Activated T-cell treated with anti-CD3 and anti-CD28 coated beads, Interleukin-2, amount 50 U/mL, for 72 hours (primary cell): ENCODE measurements at regions not wholly inside any gene's neighbourhood (a gene's known extent, or its start where the extent isn't known, plus 50 kb on each side); places are given as distances from the start of the nearest gene placed in this dataset.
"Not testable (repeated sequence)": the region's sequence is repeated elsewhere in the genome, so short reads cannot be mapped to it uniquely, and the experiment has no call there.

Experiments used
- ATAC-seq, 2 donors: fragments of 150-1000 bp; cut with Tn5 transposase; replicated peaks in 1 of 2; 2 replicates each; pipeline ENCODE4 v1.10.0; 2021; ENCODE audit warnings: moderate library complexity in 2 of 2, mild to moderate bottlenecking in 1 of 2
- DNase-seq, 2 donors: peaks; one replicate each; pipeline ENCODE4 v3.0.0; 2021 to 2022; ENCODE audit warnings: mixed read lengths in 1 of 2
- H3K27ac Mint-ChIP-seq: one replicate; pipeline ENCODE4 v1.8.0; 2022; ENCODE audit warnings: mild to moderate bottlenecking, moderate library complexity, mixed read lengths
- H3K27me3 Mint-ChIP-seq: one replicate; pipeline ENCODE4 v1.8.0; 2022; ENCODE audit warnings: low read depth, mixed read lengths
- H3K36me3 Mint-ChIP-seq, 2 donors: one replicate each; pipeline ENCODE4 v1.8.0; 2022; ENCODE audit warnings: mixed read lengths in 2 of 2, mild to moderate bottlenecking in 1 of 2; ENCODE audit not compliant: insufficient read depth in 2 of 2
- H3K4me1 Mint-ChIP-seq: one replicate; pipeline ENCODE4 v1.8.0; 2022; ENCODE audit warnings: low read depth, mixed read lengths
- H3K4me3 Mint-ChIP-seq, 2 donors: one replicate each; pipeline ENCODE4 v1.8.0; 2022; ENCODE audit warnings: mild to moderate bottlenecking in 2 of 2, mixed read lengths in 2 of 2, moderate library complexity in 2 of 2
- H3K9me3 Mint-ChIP-seq, 2 donors: one replicate each; pipeline ENCODE4 v1.8.0; 2022; ENCODE audit warnings: mixed read lengths in 2 of 2

- not testable (repeated sequence) for H3K4me3 Mint-ChIP-seq, DNase-seq, H3K4me1 Mint-ChIP-seq, H3K9me3 Mint-ChIP-seq, H3K27ac Mint-ChIP-seq, H3K36me3 Mint-ChIP-seq, ATAC-seq, H3K27me3 Mint-ChIP-seq
Observed at GRCh38 chr2:106283228-106284152, 89.4 kb upstream of the UXS1 start.

DNA sequence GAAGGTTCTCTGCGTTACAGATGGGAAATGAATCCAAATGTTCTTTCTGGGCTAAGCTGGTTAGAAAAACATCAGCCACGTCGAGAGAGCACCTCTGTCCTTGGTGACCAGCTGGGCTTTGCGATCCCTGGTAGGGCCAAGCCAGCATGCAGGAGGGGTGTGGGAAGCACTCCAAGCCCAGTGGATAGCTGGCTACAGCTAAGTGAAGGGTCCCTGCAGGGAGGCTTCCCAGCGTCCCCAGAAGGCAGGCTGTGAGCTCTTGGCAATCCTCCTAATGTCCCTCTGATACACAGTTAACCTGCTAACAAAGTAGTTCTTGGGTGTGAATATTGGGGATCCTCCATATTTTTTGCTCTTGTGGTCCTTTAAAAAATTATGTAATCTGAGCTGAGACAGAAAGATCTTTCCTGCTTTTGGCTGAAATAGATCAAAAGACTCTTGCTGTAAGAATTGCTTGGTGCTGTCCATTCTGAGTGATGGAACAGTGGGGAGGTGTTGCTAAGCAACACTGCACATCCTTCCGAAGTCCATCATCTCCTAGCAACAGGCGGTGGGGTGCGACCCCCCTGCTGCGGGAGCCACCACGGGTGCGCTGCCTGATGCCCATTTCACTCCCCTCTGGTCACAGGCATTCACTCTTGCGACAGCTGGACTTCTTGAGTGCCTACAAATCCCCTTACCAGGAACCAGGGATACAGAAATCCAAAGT is 88.5 kb upstream of the UXS1 start:
- H3K27ac Mint-ChIP-seq = no peak overlapping the region
- H3K4me1 Mint-ChIP-seq = no peaks in the 10 kb centered on the region
- H3K36me3 Mint-ChIP-seq = no peaks in the 10 kb centered on the region
- DNase-seq (no peak), ATAC-seq (no peak)
- H3K4me3 Mint-ChIP-seq = no peak overlapping the region
- H3K9me3 Mint-ChIP-seq = no peaks in the 10 kb centered on the region
- H3K27me3 Mint-ChIP-seq = no peaks in the 10 kb centered on the region

DNA sequence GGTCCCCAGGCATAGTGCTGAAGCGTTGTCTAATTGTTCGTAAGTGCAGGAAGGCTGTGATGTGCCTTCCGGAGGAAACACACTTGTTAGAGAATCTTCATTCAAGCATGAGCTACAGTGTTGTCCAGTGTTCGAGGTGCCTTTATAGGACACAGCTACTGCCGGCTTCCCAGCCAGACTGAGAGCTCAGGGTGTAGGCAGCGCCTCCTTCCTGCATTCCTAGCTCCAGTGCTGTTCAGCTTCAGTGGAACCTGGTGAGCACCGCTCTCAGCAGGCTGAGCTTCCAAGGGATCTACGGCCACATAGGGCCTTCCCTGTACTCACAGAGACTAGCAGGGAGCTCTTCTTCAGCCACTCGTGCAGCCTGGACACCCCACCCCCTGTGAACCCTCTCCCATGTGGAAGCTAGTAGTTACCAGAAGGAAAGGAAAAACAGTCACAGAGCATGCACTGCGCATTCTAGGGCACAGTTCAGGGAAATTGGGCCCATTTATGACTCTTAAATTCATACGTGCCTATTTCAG is 87.9 kb upstream of the UXS1 start:
- H3K9me3 Mint-ChIP-seq, H3K27me3 Mint-ChIP-seq, H3K4me1 Mint-ChIP-seq, ATAC-seq, H3K4me3 Mint-ChIP-seq, DNase-seq, H3K27ac Mint-ChIP-seq, H3K36me3 Mint-ChIP-seq: not testable (repeated sequence)

DNA sequence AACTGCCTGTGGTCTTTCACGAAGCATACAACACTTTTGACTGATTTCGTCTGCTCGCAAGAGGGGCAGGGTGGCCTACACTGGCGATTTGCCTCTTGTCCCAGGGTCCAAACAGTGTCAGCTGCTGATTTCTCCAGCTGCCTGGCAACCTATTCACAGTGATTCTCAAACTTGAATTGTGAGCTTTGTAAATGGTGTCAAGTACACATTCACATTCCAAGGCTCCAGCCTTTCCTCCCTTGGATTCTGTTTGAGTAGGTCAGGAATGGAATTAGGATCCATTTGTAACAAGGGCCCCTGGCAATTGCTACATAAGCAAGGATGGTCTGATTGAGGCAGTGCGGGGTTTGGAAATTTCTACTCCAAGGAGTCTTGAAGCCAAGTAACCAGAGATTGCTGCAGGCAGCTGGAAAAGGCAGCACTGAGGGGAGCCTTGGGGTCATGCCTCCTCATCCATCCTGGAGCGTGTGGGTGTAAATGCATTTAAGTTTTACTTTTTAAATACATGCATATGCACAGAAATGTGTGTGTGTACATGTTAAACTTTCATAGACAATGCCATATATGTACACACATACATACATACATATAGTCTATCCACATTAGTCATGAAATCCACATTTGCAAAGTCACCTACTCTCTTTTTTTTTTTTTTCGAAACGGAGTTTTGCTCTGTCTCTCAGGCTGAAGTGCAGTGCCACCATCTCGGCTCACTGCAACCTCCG is 86.8 kb upstream of the UXS1 start:
- H3K36me3 Mint-ChIP-seq = no peaks in the 10 kb centered on the region
- H3K4me3 Mint-ChIP-seq = no peak overlapping the region
- no peaks in the 10 kb centered on the region for H3K9me3 Mint-ChIP-seq
- DNase-seq (no peak), ATAC-seq (no peak)
- no peaks in the 10 kb centered on the region for H3K4me1 Mint-ChIP-seq
- H3K27ac Mint-ChIP-seq = no peak overlapping the region
- no peaks in the 10 kb centered on the region for H3K27me3 Mint-ChIP-seq

- Mint-ChIP-seq H3K4me1 (no peaks in the 10 kb centered on the region), H3K36me3 (no peaks in the 10 kb centered on the region), H3K4me3 (no peak overlapping the region), H3K27ac (no peak overlapping the region), H3K27me3 (no peaks in the 10 kb centered on the region), H3K9me3 (no peaks in the 10 kb centered on the region)
- DNase-seq (no peak), ATAC-seq (no peak)
Observed at GRCh38 chr2:106280224-106280623, 86.1 kb upstream of the UXS1 start.

DNA sequence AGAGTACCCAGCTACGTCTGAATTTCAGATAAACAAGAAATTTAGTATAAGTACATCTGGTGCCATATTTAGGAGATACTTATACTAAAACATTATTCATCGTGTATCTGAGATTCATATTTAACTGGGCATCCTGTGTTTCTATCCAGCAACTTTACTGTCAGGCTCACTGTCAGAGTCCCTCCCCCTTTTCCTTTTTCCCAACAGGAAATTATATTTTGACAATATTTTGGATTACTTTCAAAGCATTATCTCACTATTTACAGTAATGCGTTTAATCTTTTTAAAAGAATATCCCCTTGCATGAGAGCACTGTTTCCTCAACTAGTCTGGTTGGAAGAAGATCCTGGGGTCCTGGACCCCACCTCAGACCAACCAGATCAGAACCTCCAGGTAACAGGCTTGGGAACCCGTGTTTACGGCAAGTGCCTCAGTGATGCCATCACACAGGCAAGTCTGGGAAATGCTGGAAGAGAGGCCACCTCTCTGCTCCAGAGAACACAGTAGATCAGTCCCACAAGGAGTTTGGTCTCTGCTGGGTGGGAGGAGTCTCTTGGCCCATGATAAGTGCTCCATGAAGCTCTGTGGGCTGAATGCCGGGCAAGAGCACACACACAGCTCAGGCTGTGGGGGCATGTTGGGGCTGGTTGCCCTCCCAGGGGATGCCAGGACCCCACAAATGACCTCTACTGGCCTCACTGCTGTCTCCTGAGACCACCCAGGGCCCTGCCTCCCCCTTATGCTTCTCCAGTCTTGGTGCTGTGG is 84.2 kb upstream of the UXS1 start:
- H3K9me3 Mint-ChIP-seq = no peaks in the 10 kb centered on the region
- H3K36me3 Mint-ChIP-seq = no peaks in the 10 kb centered on the region
- H3K4me3 Mint-ChIP-seq = no peak overlapping the region
- DNase-seq = no peak
- H3K4me1 Mint-ChIP-seq = no peaks in the 10 kb centered on the region
- H3K27ac Mint-ChIP-seq = no peak overlapping the region
- H3K27me3 Mint-ChIP-seq = no peaks in the 10 kb centered on the region
- ATAC-seq = no peak

GRCh38 chr2:106277426-106277825 is 83.3 kb upstream of the UXS1 start:
- Mint-ChIP-seq H3K27ac (no peak overlapping the region), H3K27me3 (no peaks in the 10 kb centered on the region), H3K9me3 (no peaks in the 10 kb centered on the region), H3K4me3 (no peak overlapping the region), H3K36me3 (no peaks in the 10 kb centered on the region), H3K4me1 (no peaks in the 10 kb centered on the region)
- no peak for DNase-seq
- ATAC-seq = no peak

- no peak overlapping the region for H3K27ac Mint-ChIP-seq
Observed at GRCh38 chr2:106275971-106276370, 81.9 kb upstream of the UXS1 start.

GRCh38 chr2:106274668-106275067 is 80.6 kb upstream of the UXS1 start:
- DNase-seq = no peak
- no peaks in the 10 kb centered on the region for H3K36me3 Mint-ChIP-seq
- H3K4me3 Mint-ChIP-seq = no peak overlapping the region
- ATAC-seq = no peak
- H3K9me3 Mint-ChIP-seq = no peaks in the 10 kb centered on the region
- H3K4me1 Mint-ChIP-seq = peaks cover 7% of the 10 kb centered on the region
- peaks cover 18% of the 10 kb centered on the region for H3K27me3 Mint-ChIP-seq
- H3K27ac Mint-ChIP-seq = no peak overlapping the region

More at GRCh38 chr2:106275971-106276370, 81.9 kb upstream of the UXS1 start:
- no peaks in the 10 kb centered on the region for H3K9me3 Mint-ChIP-seq
- no peak overlapping the region for H3K4me3 Mint-ChIP-seq
- H3K27me3 Mint-ChIP-seq = peaks cover 8% of the 10 kb centered on the region
- no peaks in the 10 kb centered on the region for H3K36me3 Mint-ChIP-seq
- no peaks in the 10 kb centered on the region for H3K4me1 Mint-ChIP-seq
- DNase-seq (no peak), ATAC-seq (no peak)

DNA sequence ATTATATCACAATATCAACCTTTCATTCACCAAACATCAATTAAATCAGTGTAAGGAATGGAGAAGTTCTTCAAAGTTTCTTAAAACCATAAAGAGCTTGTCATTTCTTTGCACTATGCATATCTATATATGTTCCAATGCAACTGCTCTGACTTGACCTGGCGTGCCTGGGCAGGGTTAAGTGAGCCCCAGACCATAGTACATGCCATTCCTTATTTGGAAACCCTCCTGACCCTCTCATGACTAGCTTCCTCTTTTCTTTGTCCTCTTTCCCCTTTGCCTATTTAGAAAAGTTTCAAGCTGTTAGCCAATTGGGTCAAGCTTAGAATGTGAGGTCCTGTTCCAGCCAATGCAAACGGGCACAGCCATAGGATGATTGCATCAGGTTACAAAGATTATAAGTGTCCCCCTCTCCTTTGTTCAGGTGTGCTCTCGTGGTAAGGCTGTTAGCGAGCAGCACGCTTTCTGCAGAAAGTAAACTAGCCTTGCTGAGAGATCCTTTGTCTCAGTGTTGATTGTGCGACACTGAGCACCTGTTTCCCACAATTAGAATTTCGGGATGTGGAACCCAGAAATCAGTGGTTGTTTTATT is 78.2 kb upstream of the UXS1 start:
- peaks cover 25% of the 10 kb centered on the region for H3K27me3 Mint-ChIP-seq
- H3K4me3 Mint-ChIP-seq = no peak overlapping the region
- no peaks in the 10 kb centered on the region for H3K36me3 Mint-ChIP-seq
- H3K27ac Mint-ChIP-seq = no peak overlapping the region
- DNase-seq (no peak), ATAC-seq (no peak)
- peaks cover 15% of the 10 kb centered on the region for H3K4me1 Mint-ChIP-seq
- H3K9me3 Mint-ChIP-seq = no peaks in the 10 kb centered on the region

DNA sequence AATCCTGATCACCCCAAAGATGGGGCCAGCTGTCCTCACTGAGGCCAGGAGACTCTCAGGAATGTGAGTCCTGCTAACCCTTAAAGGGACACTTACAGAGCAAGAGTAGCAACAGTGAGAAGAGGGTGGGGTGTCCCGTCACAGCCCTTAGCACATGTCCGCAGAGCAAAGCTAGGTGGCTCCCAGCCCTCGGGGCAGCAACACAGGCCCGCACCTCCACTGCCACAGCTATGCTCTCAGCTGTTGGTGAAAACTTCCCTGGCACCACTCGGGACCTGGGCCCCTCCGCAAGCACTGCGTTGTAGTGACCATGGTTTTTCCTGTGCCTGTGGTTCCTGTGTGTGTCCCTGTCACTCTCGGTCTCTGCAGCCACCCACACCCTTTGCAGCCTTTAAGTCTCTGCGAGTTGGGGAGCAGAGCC is 76.4 kb upstream of the UXS1 start:
- H3K4me1 Mint-ChIP-seq = peaks cover 15% of the 10 kb centered on the region
- no peaks in the 10 kb centered on the region for H3K9me3 Mint-ChIP-seq
- DNase-seq = no peak
- no peaks in the 10 kb centered on the region for H3K36me3 Mint-ChIP-seq
- ATAC-seq = no peak
- peaks cover 25% of the 10 kb centered on the region for H3K27me3 Mint-ChIP-seq
- no peak overlapping the region for H3K27ac Mint-ChIP-seq
- H3K4me3 Mint-ChIP-seq = peak overlapping the region; percentile 83 to 88

- DNase-seq (peak; percentile 36 to 46), ATAC-seq (peak; percentile 81 to 83)
- Mint-ChIP-seq H3K27me3 (peaks cover 25% of the 10 kb centered on the region), H3K4me1 (peaks cover 15% of the 10 kb centered on the region), H3K4me3 (peak overlapping the region; percentile 83 to 88), H3K9me3 (no peaks in the 10 kb centered on the region), H3K27ac (peak overlapping the region; percentile 64), H3K36me3 (no peaks in the 10 kb centered on the region)
Observed at GRCh38 chr2:106269591-106270291, 75.6 kb upstream of the UXS1 start.
